Fibroblast of the aortic adventitia (primary cell): ENCODE measurements at regions not wholly inside any gene's neighbourhood (a gene's known extent, or its start where the extent isn't known, plus 50 kb on each side); places are given as distances from the start of the nearest gene placed in this dataset.

Source experiments
- DNase-seq: peaks from one replicate; pipeline ENCODE4 v3.0.0-alpha.2; 2010; ENCODE audit warnings: low read depth
- H3K4me3 ChIP-seq: 2 replicates; pipeline ENCODE4 v1.5.1; 2011; ENCODE audit warnings: low read depth, mild to moderate bottlenecking, control low read depth, low read length, moderate library complexity
- TF ChIP-seq, protein P1 (sequence below): IDR thresholded peaks from 2 replicates; pipeline ENCODE4 v1.5.1; 2011; ENCODE audit warnings: mild to moderate bottlenecking, low read length, control low read depth, inconsistent platforms; ENCODE audit not compliant: insufficient read depth

DNA sequence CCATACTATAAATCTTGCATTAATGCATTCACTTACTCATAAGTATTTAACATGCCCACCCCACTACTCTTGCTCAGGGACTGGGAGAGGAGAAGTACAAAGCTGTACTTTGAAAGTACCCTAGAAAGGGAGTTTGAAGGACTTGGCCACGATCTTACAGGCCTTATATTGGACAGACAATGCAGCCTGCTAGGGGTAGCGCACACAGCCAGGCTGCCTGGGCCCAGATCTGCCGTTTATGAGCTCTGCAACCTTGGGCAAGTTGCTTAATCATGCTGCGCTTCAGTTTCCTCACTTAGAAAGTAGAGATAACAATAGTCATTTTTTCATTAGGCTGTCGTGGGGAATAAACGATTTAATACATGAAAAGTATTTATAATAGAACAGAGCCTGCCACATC, 110.1 kb downstream of the CDC7 start:
- DNase-seq = no peak
- TF ChIP-seq, protein P1, sequence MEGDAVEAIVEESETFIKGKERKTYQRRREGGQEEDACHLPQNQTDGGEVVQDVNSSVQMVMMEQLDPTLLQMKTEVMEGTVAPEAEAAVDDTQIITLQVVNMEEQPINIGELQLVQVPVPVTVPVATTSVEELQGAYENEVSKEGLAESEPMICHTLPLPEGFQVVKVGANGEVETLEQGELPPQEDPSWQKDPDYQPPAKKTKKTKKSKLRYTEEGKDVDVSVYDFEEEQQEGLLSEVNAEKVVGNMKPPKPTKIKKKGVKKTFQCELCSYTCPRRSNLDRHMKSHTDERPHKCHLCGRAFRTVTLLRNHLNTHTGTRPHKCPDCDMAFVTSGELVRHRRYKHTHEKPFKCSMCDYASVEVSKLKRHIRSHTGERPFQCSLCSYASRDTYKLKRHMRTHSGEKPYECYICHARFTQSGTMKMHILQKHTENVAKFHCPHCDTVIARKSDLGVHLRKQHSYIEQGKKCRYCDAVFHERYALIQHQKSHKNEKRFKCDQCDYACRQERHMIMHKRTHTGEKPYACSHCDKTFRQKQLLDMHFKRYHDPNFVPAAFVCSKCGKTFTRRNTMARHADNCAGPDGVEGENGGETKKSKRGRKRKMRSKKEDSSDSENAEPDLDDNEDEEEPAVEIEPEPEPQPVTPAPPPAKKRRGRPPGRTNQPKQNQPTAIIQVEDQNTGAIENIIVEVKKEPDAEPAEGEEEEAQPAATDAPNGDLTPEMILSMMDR = no peak
- no peak overlapping the region for H3K4me3 ChIP-seq

DNA sequence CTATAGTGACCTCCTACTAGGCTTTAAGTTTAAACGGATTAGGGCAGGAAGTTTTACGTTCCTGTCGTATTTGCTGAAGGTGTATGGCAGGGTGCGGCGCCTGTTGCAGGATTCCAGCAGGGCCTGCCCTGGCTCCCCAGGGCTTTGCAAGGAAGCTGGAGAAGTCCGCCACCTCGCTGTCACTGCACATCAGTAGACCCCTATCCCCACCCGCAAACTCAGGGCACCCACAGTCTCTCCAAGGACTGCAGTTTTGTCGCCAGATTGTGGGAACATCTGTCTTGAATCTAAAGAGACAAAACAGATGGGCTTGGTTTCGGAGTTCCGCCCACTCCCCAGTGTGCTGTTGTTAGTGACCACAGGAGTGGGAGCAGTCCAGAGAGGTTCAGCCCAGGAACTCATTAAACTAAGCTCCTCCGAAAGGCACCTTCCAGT, 110.8 kb downstream of the CDC7 start:
- no peak overlapping the region for H3K4me3 ChIP-seq
- no peak for DNase-seq
- TF ChIP-seq, protein P1 = no peak

DNA sequence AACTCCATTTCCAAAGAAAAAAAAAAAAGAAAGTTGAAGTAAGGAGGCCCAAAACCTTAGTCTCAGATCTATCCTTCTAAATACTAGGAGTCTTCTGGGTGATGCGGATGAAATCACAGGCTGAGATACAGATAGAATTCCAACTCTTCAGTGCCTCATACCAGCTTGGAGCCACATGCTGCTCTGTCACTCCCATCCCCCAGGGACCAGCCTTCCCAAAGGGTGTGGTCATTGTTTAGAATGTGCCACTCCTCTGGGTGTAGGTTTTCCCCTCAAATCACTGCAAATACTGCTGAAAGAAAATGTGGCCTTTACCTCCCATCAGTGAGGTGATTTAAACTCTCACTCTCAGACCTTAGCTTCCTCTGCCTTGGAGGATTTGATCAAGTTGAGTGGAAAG, 112.9 kb downstream of the CDC7 start:
- TF ChIP-seq, protein P1 = no peak
- H3K4me3 ChIP-seq = no peak overlapping the region
- peak; percentile 25 for DNase-seq

DNA sequence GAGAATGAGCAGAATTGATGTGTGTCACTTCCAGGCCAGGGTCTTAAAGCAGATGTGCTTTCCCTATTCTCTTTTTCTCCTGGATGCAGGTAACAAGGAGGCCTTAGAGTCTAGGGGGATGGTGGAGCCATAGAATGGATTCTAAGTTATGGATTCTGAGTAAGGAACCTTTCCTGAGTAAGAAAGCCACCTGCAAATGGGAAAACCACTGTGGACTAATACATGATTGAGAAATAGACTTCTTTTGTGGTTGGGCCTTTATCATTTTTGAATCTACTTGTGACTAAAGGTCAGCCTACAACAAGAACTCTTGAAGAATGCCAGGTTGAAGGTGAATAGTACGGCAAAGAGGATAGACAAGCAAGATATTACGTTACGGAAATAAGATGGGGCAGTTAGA, 116.1 kb downstream of the CDC7 start:
- H3K4me3 ChIP-seq = no peak overlapping the region
- TF ChIP-seq, protein P1 = no peak
- DNase-seq = no peak

DNA sequence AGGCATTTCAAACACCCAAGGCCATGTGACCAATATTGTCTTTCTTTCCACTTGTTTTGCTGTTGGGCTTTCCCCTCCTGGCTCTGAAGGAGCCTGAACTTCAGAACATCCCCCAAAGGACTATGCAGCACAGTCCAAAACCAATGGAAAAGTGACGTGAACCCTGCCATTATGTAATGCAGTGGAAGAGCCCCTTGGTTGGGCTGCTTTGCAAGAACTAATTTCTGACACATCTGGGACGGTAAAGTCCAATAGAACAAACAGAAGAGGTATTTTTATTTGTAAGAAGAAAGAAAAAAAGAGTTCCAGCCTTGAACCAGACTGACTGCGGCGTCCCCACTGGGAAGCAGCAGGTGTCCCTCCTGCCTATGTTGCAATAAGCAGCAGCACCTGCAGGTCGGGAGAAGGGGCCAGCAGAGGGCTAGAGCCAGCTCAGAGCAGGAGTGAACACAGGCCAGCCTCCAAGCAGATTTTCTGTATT, 116.7 kb downstream of the CDC7 start:
- DNase-seq = no peak
- H3K4me3 ChIP-seq = no peak overlapping the region
- TF ChIP-seq, protein P1 = no peak

DNA sequence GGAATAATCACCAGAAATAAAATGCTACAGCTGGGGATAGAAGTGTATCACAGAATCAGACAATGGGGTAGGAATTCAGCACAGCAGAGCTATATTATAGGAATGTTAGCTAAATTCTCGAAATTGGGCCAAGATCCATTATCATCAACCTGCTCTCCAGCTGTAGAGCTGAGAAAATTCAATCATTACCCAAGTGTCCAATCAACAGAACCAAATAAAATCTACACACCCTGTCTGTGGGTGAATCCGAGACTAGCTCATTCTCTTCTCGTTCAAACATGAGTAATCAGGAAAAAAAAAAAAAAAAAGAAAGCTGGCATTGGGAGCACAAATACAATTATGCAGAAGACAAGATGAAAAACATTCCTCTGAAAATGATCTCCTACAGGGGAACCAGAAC, 119.2 kb downstream of the CDC7 start:
- TF ChIP-seq, protein P1 = no peak
- no peak overlapping the region for H3K4me3 ChIP-seq
- peak; percentile 23 for DNase-seq

DNA sequence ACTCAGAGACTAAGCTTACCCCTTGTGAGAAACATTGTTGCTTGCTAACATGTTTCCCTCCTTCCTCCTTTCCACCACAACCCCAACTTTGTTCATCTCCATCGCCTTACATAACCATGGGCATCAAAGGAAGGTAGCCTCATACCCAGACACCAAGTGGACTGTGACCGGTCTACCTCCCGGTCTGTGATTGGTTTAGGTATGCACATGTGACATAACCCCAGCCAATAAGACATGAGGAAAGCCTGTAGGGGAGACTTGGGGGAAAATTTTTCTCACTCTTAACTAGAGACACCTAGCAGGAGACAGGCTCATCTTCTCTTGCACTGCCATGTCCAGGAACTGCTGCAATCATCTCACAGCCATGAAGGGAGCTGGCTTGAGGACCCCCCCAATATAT, 120.7 kb downstream of the CDC7 start:
- TF ChIP-seq, protein P1 = no peak
- no peak for DNase-seq

More for the DNA sequence above, 120.7 kb downstream of the CDC7 start:
- no peak overlapping the region for H3K4me3 ChIP-seq
